ENCODE measurements at regions not wholly inside any gene's neighbourhood (a gene's known extent, or its start where the extent isn't known, plus 50 kb on each side); places are given as distances from the start of the nearest gene placed in this dataset.

- TF ChIP-seq REST (IDR thresholded peaks at IDR 0.05; ENCODE audit: insufficient read depth in 1 of 2, low read depth in 2 of 2, low read length in 1 of 2): no peak
- TF ChIP-seq CTCF (IDR thresholded peaks at IDR 0.05): no peak
- no peak for TF ChIP-seq POLR2AphosphoS5 (IDR thresholded peaks at IDR 0.05; ENCODE audit: low read depth, low read length)
- TF ChIP-seq SIN3A (IDR thresholded peaks at IDR 0.05; ENCODE audit: borderline replicate concordance, insufficient read depth, low read depth, low read length): no peak
- no peak for TF ChIP-seq TCF7L2 (IDR thresholded peaks at IDR 0.05; ENCODE audit: low read depth, low read length)
- Histone ChIP-seq H3K4me1 (ENCODE audit: control insufficient read depth, insufficient read depth, low read length) (peaks cover 17% of the 10 kb centered on the region; the same call in 1 of the 2 replicates), H3K36me3 (ENCODE audit: control insufficient read depth, insufficient read depth, low read length) (no peaks in the 10 kb centered on the region), H3K4me3 (ENCODE audit: low read depth in 2 of 2, low read length in 2 of 2) (no peak overlapping the region), H3K27ac (ENCODE audit: low read length) (no peak overlapping the region), H3K27me3 (ENCODE audit: control insufficient read depth, insufficient read depth, low read length) (no peaks in the 10 kb centered on the region), H3K9me3 (ENCODE audit: control insufficient read depth, insufficient read depth, low read depth, low read length) (no peaks in the 10 kb centered on the region)
- CTCF ChIA-PET: no interaction called here
- POLR2A ChIA-PET: no interaction called here
- in situ Hi-C loops (cut with HindIII; ENCODE audit: low pct_unique_long_range_greater_than_20kb, low sequenced_read_pairs) (no loop called here), intact Hi-C loops (cut with micrococcal nuclease; ENCODE audit: unreplicated experiment) (no loop called here)
- DNase-seq (ENCODE audit: low read depth, low spot score): no peak
- ATAC-seq: no peak
- BruUV-seq (replicated peaks): no TSS peak
Measured at GRCh38 chr4:30832639-30833038, 112.5 kb downstream of the PCDH7 start.

GRCh38 chr4:30833206-30833605 lies 113.0 kb downstream of the PCDH7 start:
- ATAC-seq: no peak
- in situ Hi-C loops (cut with HindIII; ENCODE audit: low pct_unique_long_range_greater_than_20kb, low sequenced_read_pairs): no loop called here
- Histone ChIP-seq H3K4me1 (ENCODE audit: control insufficient read depth, insufficient read depth, low read length) (peaks cover 17% of the 10 kb centered on the region; the same call in 1 of the 2 replicates), H3K36me3 (ENCODE audit: control insufficient read depth, insufficient read depth, low read length) (no peaks in the 10 kb centered on the region), H3K27me3 (ENCODE audit: control insufficient read depth, insufficient read depth, low read length) (no peaks in the 10 kb centered on the region), H3K27ac (ENCODE audit: low read length) (no peak overlapping the region), H3K9me3 (ENCODE audit: control insufficient read depth, insufficient read depth, low read depth, low read length) (no peaks in the 10 kb centered on the region), H3K4me3 (ENCODE audit: low read depth in 2 of 2, low read length in 2 of 2) (no peak overlapping the region)
- CTCF ChIA-PET: no interaction called here
- BruUV-seq (replicated peaks): no TSS peak
- no peak for DNase-seq (ENCODE audit: low read depth, low spot score)
- intact Hi-C loops (cut with micrococcal nuclease; ENCODE audit: unreplicated experiment): no loop called here
- POLR2A ChIA-PET: no interaction called here
- TF ChIP-seq REST (IDR thresholded peaks at IDR 0.05; ENCODE audit: insufficient read depth in 1 of 2, low read depth in 2 of 2, low read length in 1 of 2) (no peak), POLR2AphosphoS5 (IDR thresholded peaks at IDR 0.05; ENCODE audit: low read depth, low read length) (no peak), CTCF (IDR thresholded peaks at IDR 0.05) (no peak)

All from Panc1 (cell line).